ENCODE measurements at regions not wholly inside any gene's neighbourhood (a gene's known extent, or its start where the extent isn't known, plus 50 kb on each side); places are given as distances from the start of the nearest gene placed in this dataset.
"Not testable (repeated sequence)": the region's sequence is repeated elsewhere in the genome, so short reads cannot be mapped to it uniquely, and the experiment has no call there.

- no peaks in the 10 kb centered on the region for H3K36me3 Mint-ChIP-seq
- H3K27ac Mint-ChIP-seq: no peak overlapping the region
- H3K27me3 ChIP-seq (ENCODE audit: control insufficient read depth, insufficient read depth, low read length): peaks cover 42% of the 10 kb centered on the region
- no peaks in the 10 kb centered on the region for H3K27me3 Mint-ChIP-seq
- no peaks in the 10 kb centered on the region for H3K4me1 Mint-ChIP-seq
- H3K36me3 ChIP-seq (ENCODE audit: control insufficient read depth, insufficient read depth, low read length): no peaks in the 10 kb centered on the region
- no peak overlapping the region for H3K27ac ChIP-seq (ENCODE audit: insufficient read depth, low read length, poor library complexity, severe bottlenecking)
- ATAC-seq (ENCODE audit: low read depth in 2 of 2) (no peak), DNase-seq (no peak)
- H3K4me3 ChIP-seq (ENCODE audit: low read depth, low read length): no peak overlapping the region
- no peak overlapping the region for H3K4me3 Mint-ChIP-seq
- H3K9me3 Mint-ChIP-seq: peaks cover 0 to 2% (median 0%) of the 10 kb centered on the region in 7 donors
- no peaks in the 10 kb centered on the region for H3K9me3 ChIP-seq (ENCODE audit: control insufficient read depth in 2 of 2, low read length in 2 of 2)
- no peaks in the 10 kb centered on the region for H3K4me1 ChIP-seq (ENCODE audit: control insufficient read depth, insufficient read depth, low read length, poor library complexity, severe bottlenecking)
Measured at GRCh38 chr16:22646948-22647556, 136.4 kb downstream of the NPIPB5 start.

- Mint-ChIP-seq H3K4me3 (no peak overlapping the region), H3K9me3 (peaks cover 0 to 2% (median 0%) of the 10 kb centered on the region in 7 donors), H3K4me1 (no peaks in the 10 kb centered on the region), H3K27ac (no peak overlapping the region), H3K36me3 (no peaks in the 10 kb centered on the region), H3K27me3 (no peaks in the 10 kb centered on the region)
- H3K27me3 ChIP-seq (ENCODE audit: control insufficient read depth, insufficient read depth, low read length): peaks cover 39% of the 10 kb centered on the region
- no peaks in the 10 kb centered on the region for H3K9me3 ChIP-seq (ENCODE audit: control insufficient read depth in 2 of 2, low read length in 2 of 2)
- no peaks in the 10 kb centered on the region for H3K36me3 ChIP-seq (ENCODE audit: control insufficient read depth, insufficient read depth, low read length)
- DNase-seq (no peak), ATAC-seq (ENCODE audit: low read depth in 2 of 2) (no peak)
- no peaks in the 10 kb centered on the region for H3K4me1 ChIP-seq (ENCODE audit: control insufficient read depth, insufficient read depth, low read length, poor library complexity, severe bottlenecking)
- no peak overlapping the region for H3K27ac ChIP-seq (ENCODE audit: insufficient read depth, low read length, poor library complexity, severe bottlenecking)
- H3K4me3 ChIP-seq (ENCODE audit: low read depth, low read length): no peak overlapping the region
Measured at GRCh38 chr16:22648141-22648540, 137.4 kb downstream of the NPIPB5 start.

GRCh38 chr16:22648941-22649340 lies 138.2 kb downstream of the NPIPB5 start:
- Mint-ChIP-seq H3K9me3 (peaks cover 0 to 2% (median 0%) of the 10 kb centered on the region in 7 donors), H3K4me3 (no peak overlapping the region), H3K27ac (no peak overlapping the region), H3K36me3 (no peaks in the 10 kb centered on the region), H3K4me1 (no peaks in the 10 kb centered on the region), H3K27me3 (peaks cover 2% of the 10 kb centered on the region)
- Histone ChIP-seq H3K27ac (ENCODE audit: insufficient read depth, low read length, poor library complexity, severe bottlenecking) (no peak overlapping the region), H3K27me3 (ENCODE audit: control insufficient read depth, insufficient read depth, low read length) (peaks cover 35% of the 10 kb centered on the region), H3K4me3 (ENCODE audit: low read depth, low read length) (no peak overlapping the region), H3K9me3 (ENCODE audit: control insufficient read depth in 2 of 2, low read length in 2 of 2) (no peaks in the 10 kb centered on the region), H3K36me3 (ENCODE audit: control insufficient read depth, insufficient read depth, low read length) (no peaks in the 10 kb centered on the region), H3K4me1 (ENCODE audit: control insufficient read depth, insufficient read depth, low read length, poor library complexity, severe bottlenecking) (no peaks in the 10 kb centered on the region)
- DNase-seq: no peak
- ATAC-seq (ENCODE audit: low read depth in 2 of 2): no peak

GRCh38 chr16:22651111-22651817 lies 140.6 kb downstream of the NPIPB5 start:
- not testable (repeated sequence) for H3K27me3 Mint-ChIP-seq

GRCh38 chr16:22652463-22652845 lies 141.8 kb downstream of the NPIPB5 start:
- Histone ChIP-seq H3K36me3 (ENCODE audit: control insufficient read depth, insufficient read depth, low read length) (no peaks in the 10 kb centered on the region), H3K27me3 (ENCODE audit: control insufficient read depth, insufficient read depth, low read length) (peaks cover 16% of the 10 kb centered on the region), H3K4me3 (ENCODE audit: low read depth, low read length) (no peak overlapping the region), H3K9me3 (ENCODE audit: control insufficient read depth in 2 of 2, low read length in 2 of 2) (no peaks in the 10 kb centered on the region), H3K27ac (ENCODE audit: insufficient read depth, low read length, poor library complexity, severe bottlenecking) (no peak overlapping the region), H3K4me1 (ENCODE audit: control insufficient read depth, insufficient read depth, low read length, poor library complexity, severe bottlenecking) (no peaks in the 10 kb centered on the region)
- Mint-ChIP-seq H3K36me3 (no peaks in the 10 kb centered on the region), H3K27me3 (peaks cover 8% of the 10 kb centered on the region), H3K4me1 (no peaks in the 10 kb centered on the region), H3K4me3 (no peak overlapping the region), H3K27ac (no peak overlapping the region), H3K9me3 (peaks cover 0 to 2% (median 0%) of the 10 kb centered on the region in 7 donors)
- ATAC-seq (ENCODE audit: low read depth in 2 of 2) (no peak), DNase-seq (no peak)

More at GRCh38 chr16:22651111-22651817, 140.6 kb downstream of the NPIPB5 start:
- ATAC-seq (ENCODE audit: low read depth in 2 of 2); H3K4me1 Mint-ChIP-seq; H3K36me3 Mint-ChIP-seq; H3K4me3 ChIP-seq (ENCODE audit: low read depth, low read length); H3K4me3 Mint-ChIP-seq; H3K9me3 Mint-ChIP-seq; H3K4me1 ChIP-seq (ENCODE audit: control insufficient read depth, insufficient read depth, low read length, poor library complexity, severe bottlenecking); H3K9me3 ChIP-seq (ENCODE audit: control insufficient read depth in 2 of 2, low read length in 2 of 2); H3K27ac ChIP-seq (ENCODE audit: insufficient read depth, low read length, poor library complexity, severe bottlenecking); H3K36me3 ChIP-seq (ENCODE audit: control insufficient read depth, insufficient read depth, low read length); DNase-seq; H3K27ac Mint-ChIP-seq: not testable (repeated sequence)
- peaks cover 23% of the 10 kb centered on the region for H3K27me3 ChIP-seq (ENCODE audit: control insufficient read depth, insufficient read depth, low read length)

GRCh38 chr16:22653876-22654275 lies 143.2 kb downstream of the NPIPB5 start:
- H3K27ac ChIP-seq (ENCODE audit: insufficient read depth, low read length, poor library complexity, severe bottlenecking): no peak overlapping the region
- Mint-ChIP-seq H3K9me3 (peaks cover 0 to 3% (median 0%) of the 10 kb centered on the region in 7 donors), H3K27ac (no peak overlapping the region), H3K4me1 (no peaks in the 10 kb centered on the region), H3K4me3 (no peak overlapping the region), H3K36me3 (no peaks in the 10 kb centered on the region), H3K27me3 (peaks cover 8% of the 10 kb centered on the region)
- H3K27me3 ChIP-seq (ENCODE audit: control insufficient read depth, insufficient read depth, low read length): peaks cover 9% of the 10 kb centered on the region
- no peaks in the 10 kb centered on the region for H3K9me3 ChIP-seq (ENCODE audit: control insufficient read depth in 2 of 2, low read length in 2 of 2)
- H3K4me3 ChIP-seq (ENCODE audit: low read depth, low read length): no peak overlapping the region
- H3K4me1 ChIP-seq (ENCODE audit: control insufficient read depth, insufficient read depth, low read length, poor library complexity, severe bottlenecking): no peaks in the 10 kb centered on the region
- H3K36me3 ChIP-seq (ENCODE audit: control insufficient read depth, insufficient read depth, low read length): no peaks in the 10 kb centered on the region
- ATAC-seq (ENCODE audit: low read depth in 2 of 2) (no peak), DNase-seq (no peak)

- H3K9me3 Mint-ChIP-seq; H3K36me3 Mint-ChIP-seq; H3K27me3 ChIP-seq (ENCODE audit: control insufficient read depth, insufficient read depth, low read length); H3K4me1 Mint-ChIP-seq; H3K4me1 ChIP-seq (ENCODE audit: control insufficient read depth, insufficient read depth, low read length, poor library complexity, severe bottlenecking); H3K36me3 ChIP-seq (ENCODE audit: control insufficient read depth, insufficient read depth, low read length); H3K27ac ChIP-seq (ENCODE audit: insufficient read depth, low read length, poor library complexity, severe bottlenecking); H3K4me3 Mint-ChIP-seq; DNase-seq; H3K9me3 ChIP-seq (ENCODE audit: control insufficient read depth in 2 of 2, low read length in 2 of 2); H3K27ac Mint-ChIP-seq; ATAC-seq (ENCODE audit: low read depth in 2 of 2); H3K27me3 Mint-ChIP-seq; H3K4me3 ChIP-seq (ENCODE audit: low read depth, low read length): not testable (repeated sequence)
Measured at GRCh38 chr16:22656573-22656972, 145.9 kb downstream of the NPIPB5 start.

GRCh38 chr16:22659933-22660332 lies 149.2 kb downstream of the NPIPB5 start:
- Histone ChIP-seq H3K27me3 (ENCODE audit: control insufficient read depth, insufficient read depth, low read length) (peaks cover 12% of the 10 kb centered on the region), H3K9me3 (ENCODE audit: control insufficient read depth in 2 of 2, low read length in 2 of 2) (no peaks in the 10 kb centered on the region), H3K36me3 (ENCODE audit: control insufficient read depth, insufficient read depth, low read length) (no peaks in the 10 kb centered on the region), H3K4me3 (ENCODE audit: low read depth, low read length) (no peak overlapping the region), H3K4me1 (ENCODE audit: control insufficient read depth, insufficient read depth, low read length, poor library complexity, severe bottlenecking) (no peaks in the 10 kb centered on the region), H3K27ac (ENCODE audit: insufficient read depth, low read length, poor library complexity, severe bottlenecking) (no peak overlapping the region)
- H3K4me1 Mint-ChIP-seq: no peaks in the 10 kb centered on the region
- peaks cover 0 to 3% (median 0%) of the 10 kb centered on the region in 7 donors for H3K9me3 Mint-ChIP-seq
- no peaks in the 10 kb centered on the region for H3K27me3 Mint-ChIP-seq
- H3K4me3 Mint-ChIP-seq: no peak overlapping the region
- no peak overlapping the region for H3K27ac Mint-ChIP-seq
- ATAC-seq (ENCODE audit: low read depth in 2 of 2): no peak
- H3K36me3 Mint-ChIP-seq: no peaks in the 10 kb centered on the region
- no peak for DNase-seq
